HG02798 (cell line): ENCODE measurements at regions not wholly inside any gene's neighbourhood (a gene's known extent, or its start where the extent isn't known, plus 50 kb on each side); places are given as distances from the start of the nearest gene placed in this dataset.
"Not testable (repeated sequence)": the region's sequence is repeated elsewhere in the genome, so short reads cannot be mapped to it uniquely, and the experiment has no call there.

ENCODE experiments used
- ATAC-seq: cut with Tn5 transposase; IDR thresholded peaks from one replicate; pipeline ENCODE4 v1.9.1; 2021; ENCODE audit warnings: mild to moderate bottlenecking; ENCODE audit not compliant: unreplicated experiment, poor library complexity

GRCh38 chr4:52477191-52477780 is 181.8 kb downstream of the USP46 start:
- ATAC-seq = no peak

GRCh38 chr4:52483186-52483890 is 175.8 kb downstream of the USP46 start:
- no peak for ATAC-seq

DNA sequence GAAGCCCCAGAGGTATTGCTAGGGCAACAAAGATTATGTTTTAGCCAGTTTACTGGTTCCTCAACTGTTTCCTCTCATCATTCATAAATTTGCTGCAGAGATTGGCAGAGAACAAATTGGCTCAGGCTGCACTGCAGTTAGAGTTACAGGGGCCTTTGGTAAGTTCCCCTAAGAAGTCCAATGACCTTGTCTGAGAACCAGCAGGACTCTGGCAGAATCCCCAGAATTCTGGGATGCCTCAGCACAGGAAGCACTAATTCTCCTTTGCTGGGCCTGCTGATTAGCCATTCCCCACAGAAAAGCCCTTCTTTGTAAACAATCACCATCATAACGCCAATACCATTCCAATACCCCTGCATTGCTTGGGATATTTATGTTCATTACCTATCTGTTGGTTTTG is 151.3 kb downstream of the USP46 start:
- no peak for ATAC-seq

DNA sequence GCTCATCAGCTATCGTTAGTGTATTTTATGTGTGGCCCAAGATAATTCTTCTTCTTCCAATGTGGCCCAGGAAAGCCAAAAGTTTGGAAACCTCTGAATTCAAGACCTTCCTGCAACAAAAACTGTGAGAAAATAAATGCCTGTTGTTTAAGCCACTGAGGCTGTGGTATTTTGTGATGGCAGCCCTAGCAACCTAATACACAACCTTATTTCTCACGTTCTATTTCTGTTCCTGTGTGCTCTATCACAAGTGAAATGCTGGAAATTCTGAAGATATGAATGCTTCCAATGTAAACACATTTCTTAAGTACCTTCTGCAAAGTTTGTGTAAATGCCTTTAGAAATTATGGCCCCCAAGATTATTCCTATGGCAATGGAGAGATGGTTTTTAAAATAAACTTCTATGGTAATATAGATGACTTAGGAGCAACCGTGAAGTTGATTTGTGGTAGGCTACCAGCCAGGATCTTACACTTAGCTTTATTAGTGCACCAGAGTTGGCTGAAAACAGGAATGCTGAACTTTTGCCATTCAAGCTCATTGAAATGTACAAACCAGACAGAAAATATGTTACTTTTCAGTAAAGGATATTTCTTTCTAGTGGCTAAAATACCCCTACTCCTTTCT is 148.0 kb downstream of the USP46 start:
- ATAC-seq = no peak

GRCh38 chr4:52511825-52512224 is 147.3 kb downstream of the USP46 start:
- no peak for ATAC-seq

DNA sequence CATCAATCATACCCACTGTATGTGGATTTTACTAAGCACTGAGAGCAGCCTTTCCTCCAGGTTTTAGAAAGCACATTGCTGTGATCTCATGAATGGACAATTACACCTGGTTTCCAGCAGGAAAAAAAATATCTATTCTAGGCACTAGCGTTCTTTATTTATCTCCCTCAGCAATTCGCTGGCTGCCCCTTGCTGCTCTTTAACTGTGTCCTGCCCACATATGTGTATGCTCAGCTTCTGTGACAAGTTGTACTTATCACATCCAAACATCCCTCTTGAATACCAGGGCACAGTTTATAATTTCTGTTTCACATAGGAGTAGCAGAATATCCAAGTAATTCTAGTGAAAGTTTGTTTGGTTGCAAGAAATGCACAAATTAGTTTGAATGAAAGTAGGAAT is 146.8 kb downstream of the USP46 start:
- ATAC-seq = no peak

GRCh38 chr4:52522093-52522492 is 137.0 kb downstream of the USP46 start:
- ATAC-seq = not testable (repeated sequence)

DNA sequence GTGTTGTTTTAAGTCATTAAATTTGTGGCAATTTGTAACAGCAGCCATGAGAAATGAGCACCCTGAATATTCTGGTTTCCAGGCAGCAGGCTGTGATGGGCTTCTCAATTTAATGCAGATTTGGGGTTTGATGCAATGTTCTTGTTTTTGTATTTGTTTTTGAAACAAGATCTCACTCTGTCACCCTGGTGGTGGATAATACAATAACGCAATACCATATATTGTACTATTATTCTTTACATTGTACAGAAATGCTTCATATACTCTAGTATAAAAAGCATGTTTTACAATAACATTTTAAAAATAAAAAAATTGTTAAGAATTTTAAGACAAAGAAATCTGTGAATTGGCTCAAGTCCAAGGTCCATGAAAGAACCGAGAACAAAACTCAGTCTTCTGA is 129.1 kb downstream of the USP46 start:
- ATAC-seq = no peak

DNA sequence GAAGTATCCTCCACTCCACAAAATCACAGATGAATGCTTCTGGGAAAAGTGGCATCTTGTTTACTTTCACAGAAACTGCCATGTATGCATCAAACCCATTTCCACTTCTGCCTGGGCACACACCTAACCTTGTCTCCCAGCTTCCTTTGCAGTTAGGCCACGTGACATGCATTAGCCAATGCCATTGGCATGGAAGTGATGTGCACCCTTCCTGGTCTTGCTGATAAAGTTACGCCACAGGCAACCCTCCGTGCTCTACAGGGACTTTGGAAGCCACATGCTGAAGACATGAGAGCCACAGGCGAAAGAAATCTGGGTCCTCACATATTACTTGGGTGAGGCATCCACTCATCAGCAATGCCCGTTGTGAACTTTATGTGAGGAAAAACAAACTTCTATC is 123.3 kb downstream of the USP46 start:
- no peak for ATAC-seq
